HG03460 (cell line): ENCODE measurements at regions not wholly inside any gene's neighbourhood (a gene's known extent, or its start where the extent isn't known, plus 50 kb on each side); places are given as distances from the start of the nearest gene placed in this dataset.
"Not testable (repeated sequence)": the region's sequence is repeated elsewhere in the genome, so short reads cannot be mapped to it uniquely, and the experiment has no call there.

Experiments
- ATAC-seq: cut with Tn5 transposase; IDR thresholded peaks from one replicate; pipeline ENCODE4 v1.9.1; 2021; ENCODE audit not compliant: unreplicated experiment

GRCh38 chr6:71698702-71699101, 187.6 kb upstream of the RIMS1 start:
- ATAC-seq: no peak

GRCh38 chr6:71706523-71706922, 179.8 kb upstream of the RIMS1 start:
- ATAC-seq: no peak

DNA sequence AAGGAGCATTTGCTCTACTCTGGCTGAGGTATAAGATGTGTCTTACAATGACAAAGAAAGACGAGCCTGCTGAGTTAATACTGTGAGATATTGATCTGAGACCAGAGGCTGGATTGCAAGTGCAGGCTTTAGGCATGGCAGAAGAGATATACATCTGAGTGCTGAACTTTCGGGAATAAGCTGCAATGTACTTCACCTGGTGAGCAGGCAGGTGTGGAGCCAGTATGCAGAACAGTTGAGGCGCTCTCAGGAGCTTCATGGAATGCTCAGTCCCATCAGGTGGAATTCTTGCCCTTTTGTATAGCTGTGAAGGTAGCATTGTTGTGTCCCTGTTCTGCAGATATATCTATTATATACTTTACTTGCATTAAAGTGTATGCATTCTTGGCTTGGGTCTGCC, 179.3 kb upstream of the RIMS1 start:
- ATAC-seq: no peak

- ATAC-seq: no peak
These were observed 165.6 kb upstream of the RIMS1 start for GRCh38 chr6:71720705-71721104.

GRCh38 chr6:71721642-71722041, 164.7 kb upstream of the RIMS1 start:
- no peak for ATAC-seq

GRCh38 chr6:71722736-71723135, 163.6 kb upstream of the RIMS1 start:
- ATAC-seq: no peak

- no peak for ATAC-seq
These were observed 161.8 kb upstream of the RIMS1 start for GRCh38 chr6:71724456-71725125.

- ATAC-seq: no peak
These were observed 161.3 kb upstream of the RIMS1 start for GRCh38 chr6:71725126-71725470.

GRCh38 chr6:71726121-71726520, 160.2 kb upstream of the RIMS1 start:
- no peak for ATAC-seq

DNA sequence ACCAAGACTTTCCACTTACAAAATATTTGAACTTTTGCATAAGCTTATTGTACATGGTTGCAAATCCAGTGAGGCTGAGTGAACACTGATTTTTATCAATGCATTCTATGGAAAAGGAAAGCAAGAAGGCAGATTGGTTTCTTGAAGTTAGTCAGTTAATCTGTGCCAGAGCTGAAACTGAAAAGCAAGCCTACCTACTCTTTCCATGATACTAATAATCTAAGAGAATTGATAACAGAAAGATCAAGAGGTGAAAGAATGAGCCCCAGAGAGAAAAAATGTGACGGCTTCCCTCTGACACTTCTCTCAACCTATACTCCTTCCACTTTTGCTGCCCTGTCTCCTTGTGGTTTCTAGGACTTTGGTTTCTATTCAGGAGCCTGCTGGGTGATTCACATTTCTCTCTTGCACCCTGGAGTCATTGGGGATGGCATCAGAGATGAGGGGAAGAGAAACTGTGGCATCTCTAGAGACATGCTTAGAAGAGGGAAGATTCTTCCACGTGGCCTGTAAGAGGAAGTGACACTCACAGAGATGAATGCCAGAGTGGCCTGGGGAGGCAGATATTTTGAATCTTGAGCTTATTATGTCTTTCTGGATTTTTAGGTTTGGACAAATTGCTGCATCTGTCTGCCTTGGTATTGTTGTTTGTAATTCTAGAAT, 158.6 kb upstream of the RIMS1 start:
- ATAC-seq: peak; percentile 98

DNA sequence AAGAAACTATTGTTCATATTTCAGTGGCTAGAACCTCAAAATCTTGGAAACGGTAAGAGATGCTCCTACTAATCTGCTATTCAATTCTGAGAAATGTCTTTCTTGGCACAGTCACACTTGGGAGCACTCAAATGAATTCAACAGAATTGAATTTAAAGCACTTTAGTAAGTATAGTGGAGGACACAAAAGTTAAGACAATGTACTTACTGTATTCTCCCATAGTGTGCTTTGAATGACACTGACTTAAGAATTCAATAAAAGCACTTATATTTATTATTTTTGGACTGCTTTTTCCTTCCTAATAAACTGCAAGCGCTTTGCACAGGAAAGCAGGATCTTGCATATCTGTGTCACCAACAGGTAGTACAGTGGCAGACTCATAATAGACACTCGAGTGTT, 156.1 kb upstream of the RIMS1 start:
- no peak for ATAC-seq

GRCh38 chr6:71733970-71734899, 152.1 kb upstream of the RIMS1 start:
- ATAC-seq: no peak

DNA sequence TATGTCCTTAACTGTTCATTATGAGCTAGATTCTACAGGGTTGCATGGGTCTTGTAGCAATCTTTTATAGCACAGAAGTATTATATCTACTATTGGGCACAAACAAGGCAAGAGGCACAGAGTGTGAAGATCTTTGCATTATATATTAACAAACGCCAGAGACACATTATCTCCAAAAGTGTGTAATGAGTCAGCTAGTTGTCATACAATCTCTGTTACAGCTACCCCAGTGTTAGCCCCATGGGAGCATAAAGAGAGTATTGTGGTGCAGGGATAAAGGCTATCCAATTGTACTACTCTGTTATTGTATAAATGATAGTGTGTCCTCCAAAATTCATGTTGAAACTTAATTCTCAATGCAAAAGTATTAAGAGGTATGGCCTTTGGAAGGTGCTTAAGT, 148.4 kb upstream of the RIMS1 start:
- no peak for ATAC-seq

- no peak for ATAC-seq
These were observed 140.8 kb upstream of the RIMS1 start for GRCh38 chr6:71745525-71745924.

GRCh38 chr6:71766146-71766760, 120.1 kb upstream of the RIMS1 start:
- no peak for ATAC-seq

- no peak for ATAC-seq
These were observed 119.6 kb upstream of the RIMS1 start for GRCh38 chr6:71766796-71767195.

DNA sequence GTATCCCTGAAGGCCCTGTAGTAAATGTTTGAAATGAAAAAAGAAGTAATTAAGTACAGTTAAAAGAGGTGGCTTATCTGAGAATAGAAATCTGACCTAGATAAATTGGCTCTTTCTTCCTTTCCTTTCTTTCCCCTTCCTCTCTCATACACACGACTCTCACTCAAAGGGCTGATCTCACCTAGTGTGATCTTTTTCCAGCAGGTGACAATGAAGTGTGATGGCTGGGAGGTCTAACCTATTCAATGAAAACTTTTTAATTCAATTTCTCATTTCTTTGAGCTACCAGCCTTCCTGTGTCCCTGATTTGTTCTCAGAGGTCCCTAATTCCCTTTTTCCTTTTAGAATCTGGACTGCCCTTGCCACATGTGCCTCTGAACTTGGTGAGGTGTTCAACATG, 118.0 kb upstream of the RIMS1 start:
- no peak for ATAC-seq

- no peak for ATAC-seq
These were observed 77.5 kb upstream of the RIMS1 start for GRCh38 chr6:71808865-71809264.

- ATAC-seq: no peak
These were observed 75.5 kb upstream of the RIMS1 start for GRCh38 chr6:71810880-71811279.

GRCh38 chr6:71822625-71823024, 63.7 kb upstream of the RIMS1 start:
- ATAC-seq: no peak

DNA sequence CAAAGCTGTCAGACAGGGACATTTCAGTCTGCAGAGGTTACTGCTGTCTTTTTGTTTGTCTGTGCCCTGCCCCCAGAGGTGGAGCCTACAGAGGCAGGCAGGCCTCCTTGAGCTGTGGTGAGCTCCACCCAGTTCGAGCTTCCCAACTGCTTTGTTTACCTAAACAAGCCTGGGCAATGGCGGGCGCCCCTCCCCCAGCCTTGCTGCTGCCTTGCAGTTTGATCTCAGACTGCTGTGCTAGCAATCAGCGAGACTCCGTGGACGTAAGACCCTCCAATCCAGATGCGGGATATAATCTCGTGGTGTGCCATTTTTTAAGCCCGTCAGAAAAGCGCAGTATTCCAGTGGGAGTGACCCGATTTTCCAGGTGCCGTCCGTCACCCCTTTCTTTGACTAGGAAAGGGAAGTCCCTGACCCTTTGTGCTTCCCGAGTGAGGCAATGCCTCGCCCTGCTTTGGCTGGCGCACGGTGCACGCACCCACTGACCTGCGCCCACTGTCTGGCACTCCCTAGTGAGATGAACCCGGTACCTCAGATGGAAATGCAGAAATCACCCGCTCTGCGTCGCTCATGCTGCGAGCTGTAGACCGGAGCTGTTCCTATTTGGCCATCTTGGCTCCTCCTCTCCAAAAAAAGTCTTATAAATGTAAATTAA, 54.1 kb upstream of the RIMS1 start:
- ATAC-seq: not testable (repeated sequence)
